ENCODE measurements at regions not wholly inside any gene's neighbourhood (a gene's known extent, or its start where the extent isn't known, plus 50 kb on each side); places are given as distances from the start of the nearest gene placed in this dataset.

GRCh38 chr10:3972460-3973301 lies 187.7 kb upstream of the KLF6 start:
- no peak for TF ChIP-seq CTCF (IDR thresholded peaks at IDR 0.05; ENCODE audit: unreplicated experiment)
- Mint-ChIP-seq H3K27ac (peak overlapping the region; percentile 66), H3K9me3 (peaks cover 7% of the 10 kb centered on the region), H3K4me1 (peaks cover 34% of the 10 kb centered on the region), H3K36me3 (no peaks in the 10 kb centered on the region), H3K27me3 (ENCODE audit: low read depth) (no peaks in the 10 kb centered on the region), H3K4me3 (no peak overlapping the region)
- DNase-seq (ENCODE audit: low spot score in 2 of 2, unreplicated experiment in 2 of 2), result no peak

GRCh38 chr10:3971713-3972112 lies 186.7 kb upstream of the KLF6 start:
- no peak overlapping the region for H3K4me3 Mint-ChIP-seq
- H3K27me3 Mint-ChIP-seq (ENCODE audit: low read depth), result no peaks in the 10 kb centered on the region
- DNase-seq (ENCODE audit: low spot score in 2 of 2, unreplicated experiment in 2 of 2), result no peak
- peaks cover 14% of the 10 kb centered on the region for H3K9me3 Mint-ChIP-seq
- TF ChIP-seq CTCF (IDR thresholded peaks at IDR 0.05; ENCODE audit: unreplicated experiment), result no peak
- no peaks in the 10 kb centered on the region for H3K36me3 Mint-ChIP-seq
- peaks cover 34% of the 10 kb centered on the region for H3K4me1 Mint-ChIP-seq
- no peak overlapping the region for H3K27ac Mint-ChIP-seq

GRCh38 chr10:3969876-3970666 lies 185.1 kb upstream of the KLF6 start:
- no peak for TF ChIP-seq CTCF (IDR thresholded peaks at IDR 0.05; ENCODE audit: unreplicated experiment)
- Mint-ChIP-seq H3K27ac (peak overlapping the region; percentile 68), H3K36me3 (no peaks in the 10 kb centered on the region), H3K4me3 (no peak overlapping the region), H3K9me3 (peaks cover 19% of the 10 kb centered on the region), H3K4me1 (peaks cover 34% of the 10 kb centered on the region), H3K27me3 (ENCODE audit: low read depth) (no peaks in the 10 kb centered on the region)
- DNase-seq (ENCODE audit: low spot score in 2 of 2, unreplicated experiment in 2 of 2), result no peak

GRCh38 chr10:3968727-3969126 lies 183.7 kb upstream of the KLF6 start:
- Mint-ChIP-seq H3K9me3 (peaks cover 14% of the 10 kb centered on the region), H3K27ac (no peak overlapping the region), H3K36me3 (no peaks in the 10 kb centered on the region), H3K27me3 (ENCODE audit: low read depth) (no peaks in the 10 kb centered on the region), H3K4me1 (peaks cover 34% of the 10 kb centered on the region), H3K4me3 (no peak overlapping the region)
- DNase-seq (ENCODE audit: low spot score in 2 of 2, unreplicated experiment in 2 of 2), result no peak
- TF ChIP-seq CTCF (IDR thresholded peaks at IDR 0.05; ENCODE audit: unreplicated experiment), result no peak

- Mint-ChIP-seq H3K4me1 (peaks cover 2% of the 10 kb centered on the region), H3K36me3 (no peaks in the 10 kb centered on the region), H3K27me3 (ENCODE audit: low read depth) (no peaks in the 10 kb centered on the region), H3K4me3 (no peak overlapping the region), H3K27ac (no peak overlapping the region), H3K9me3 (peaks cover 14% of the 10 kb centered on the region)
- DNase-seq (ENCODE audit: low spot score in 2 of 2, unreplicated experiment in 2 of 2), result no peak
- TF ChIP-seq CTCF (IDR thresholded peaks at IDR 0.05; ENCODE audit: unreplicated experiment), result no peak
Observed at GRCh38 chr10:3964516-3964915, 179.5 kb upstream of the KLF6 start.
